Parathyroid adenoma (tissue), 2 donors: ENCODE measurements at regions not wholly inside any gene's neighbourhood (a gene's known extent, or its start where the extent isn't known, plus 50 kb on each side); places are given as distances from the start of the nearest gene placed in this dataset.
A peak's percentile ranks its signal among the peaks of the same experiment; 100 is the strongest.

Experiments
- H2AFZ ChIP-seq: fragments of 300-600 bp; sonication (generic); one replicate; pipeline ENCODE4 v1.7.0; 2017; ENCODE audit warnings: antibody characterized with exemption, mild to moderate bottlenecking
- H3K27ac ChIP-seq: fragments of 300-600 bp; sonication (generic); one replicate; pipeline ENCODE4 v1.7.0; 2017
- H3K27me3 ChIP-seq: fragments of 300-600 bp; sonication (generic); one replicate; pipeline ENCODE4 v1.7.0; 2017; ENCODE audit warnings: low read length; ENCODE audit not compliant: control insufficient read depth, insufficient read depth
- H3K36me3 ChIP-seq: fragments of 300-600 bp; sonication (generic); one replicate; pipeline ENCODE4 v1.7.0; 2017; ENCODE audit warnings: low read length; ENCODE audit not compliant: control insufficient read depth, insufficient read depth
- H3K4me1 ChIP-seq: fragments of 300-600 bp; sonication (generic); one replicate; pipeline ENCODE4 v1.7.0; 2017; ENCODE audit warnings: control low read depth
- H3K4me2 ChIP-seq: fragments of 300-600 bp; sonication (generic); one replicate; pipeline ENCODE4 v1.7.0; 2017; ENCODE audit warnings: low read length
- H3K4me3 ChIP-seq: fragments of 300-600 bp; sonication (generic); one replicate; pipeline ENCODE4 v1.7.0; 2017; ENCODE audit warnings: low read depth, low read length
- H3K79me2 ChIP-seq: fragments of 300-600 bp; sonication (generic); one replicate; pipeline ENCODE4 v1.7.0; 2017; ENCODE audit warnings: control low read depth
- H3K9ac ChIP-seq: fragments of 300-600 bp; sonication (generic); one replicate; pipeline ENCODE4 v1.7.0; 2017; ENCODE audit warnings: mild to moderate bottlenecking
- H3K9me3 ChIP-seq: fragments of 300-600 bp; sonication (generic); one replicate; pipeline ENCODE4 v1.7.0; 2017; ENCODE audit warnings: low read length; ENCODE audit not compliant: control insufficient read depth
- CTCF ChIP-seq: fragments of 300-600 bp; sonication (generic); IDR thresholded peaks from one replicate; pipeline ENCODE4 v1.7.0; 2017; ENCODE audit warnings: antibody characterized with exemption, mild to moderate bottlenecking
- donor health status: primary hyperparathyroidism.

GRCh38 chr2:222792001-222792611 is 68.7 kb upstream of the ACSL3 start:
- no peak for TF ChIP-seq CTCF
- Histone ChIP-seq H3K4me2 (no peak overlapping the region), H3K27me3 (no peaks in the 10 kb centered on the region), H3K27ac (peak overlapping the region; percentile 93), H3K9me3 (no peaks in the 10 kb centered on the region), H2AFZ (peak overlapping the region; percentile 83), H3K9ac (peak overlapping the region; percentile 33), H3K4me1 (peaks cover 24% of the 10 kb centered on the region), H3K79me2 (no peaks in the 10 kb centered on the region), H3K36me3 (no peaks in the 10 kb centered on the region), H3K4me3 (no peak overlapping the region)

DNA sequence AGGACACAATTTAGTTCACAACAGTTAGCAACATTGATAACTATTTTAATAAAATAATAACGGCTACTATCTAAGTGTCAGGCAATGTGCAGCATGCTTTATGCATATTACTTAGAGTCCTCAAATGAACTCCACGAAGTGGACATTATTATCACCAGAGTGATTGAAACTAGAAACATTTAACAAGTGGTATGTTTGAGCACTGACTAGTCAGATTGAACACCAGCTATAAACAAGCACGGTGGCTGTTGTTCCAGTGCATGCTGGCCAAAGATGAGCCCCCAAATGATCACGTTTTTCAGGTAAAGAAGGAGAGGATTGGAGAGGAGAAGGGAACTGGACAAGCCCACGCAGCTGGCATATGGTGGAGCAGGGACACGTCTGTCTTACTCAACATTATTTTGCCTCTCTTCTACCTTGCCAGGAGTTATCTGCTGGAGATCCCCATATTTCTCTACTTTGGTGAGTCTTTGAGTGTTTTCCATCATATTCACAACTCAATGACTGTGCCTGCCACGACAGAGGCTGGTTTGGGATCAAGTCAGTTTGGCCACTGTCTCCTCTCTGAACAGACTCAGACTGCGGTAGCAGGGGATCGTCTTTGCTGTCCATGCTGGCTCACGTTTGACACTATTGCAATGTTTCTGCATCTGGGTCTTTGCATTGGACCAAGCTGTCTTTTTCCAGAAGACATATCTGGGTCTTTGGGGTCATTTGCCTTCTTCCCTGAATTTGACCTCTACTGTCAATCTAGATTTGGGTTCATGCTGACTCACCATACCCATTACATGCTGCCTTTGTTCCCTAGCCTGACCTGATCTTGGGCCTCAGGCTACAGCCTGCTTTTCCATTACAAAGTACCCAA is 66.0 kb upstream of the ACSL3 start:
- Histone ChIP-seq H3K27me3 (no peaks in the 10 kb centered on the region), H3K4me1 (peaks cover 24% of the 10 kb centered on the region), H3K79me2 (no peaks in the 10 kb centered on the region), H2AFZ (peak overlapping the region; percentile 14), H3K9ac (no peak overlapping the region), H3K9me3 (no peaks in the 10 kb centered on the region), H3K36me3 (no peaks in the 10 kb centered on the region), H3K4me3 (no peak overlapping the region), H3K4me2 (no peak overlapping the region), H3K27ac (peak overlapping the region; percentile 6)
- no peak for TF ChIP-seq CTCF

GRCh38 chr2:222795450-222796357 is 65.1 kb upstream of the ACSL3 start:
- Histone ChIP-seq H3K4me3 (no peak overlapping the region), H3K9ac (no peak overlapping the region), H3K27me3 (no peaks in the 10 kb centered on the region), H3K4me1 (peaks cover 27% of the 10 kb centered on the region), H2AFZ (peak overlapping the region; percentile 57), H3K9me3 (no peaks in the 10 kb centered on the region), H3K79me2 (peaks cover 3% of the 10 kb centered on the region), H3K36me3 (no peaks in the 10 kb centered on the region), H3K4me2 (no peak overlapping the region), H3K27ac (peak overlapping the region; percentile 29)
- TF ChIP-seq CTCF, result no peak

- H3K36me3 ChIP-seq, result no peaks in the 10 kb centered on the region
- no peak overlapping the region for H3K4me2 ChIP-seq
- H3K9me3 ChIP-seq, result no peaks in the 10 kb centered on the region
- TF ChIP-seq CTCF, result no peak
- peak overlapping the region; percentile 57 for H2AFZ ChIP-seq
- H3K4me1 ChIP-seq, result peaks cover 27% of the 10 kb centered on the region
- H3K27me3 ChIP-seq, result no peaks in the 10 kb centered on the region
- peak overlapping the region; percentile 29 for H3K27ac ChIP-seq
- peaks cover 3% of the 10 kb centered on the region for H3K79me2 ChIP-seq
- no peak overlapping the region for H3K9ac ChIP-seq
- no peak overlapping the region for H3K4me3 ChIP-seq
Measured at GRCh38 chr2:222796413-222797103, 64.3 kb upstream of the ACSL3 start.
